Mucosa of descending colon (tissue), 3 donors: ENCODE measurements at regions not wholly inside any gene's neighbourhood (a gene's known extent, or its start where the extent isn't known, plus 50 kb on each side); places are given as distances from the start of the nearest gene placed in this dataset.
"Not testable (repeated sequence)": the region's sequence is repeated elsewhere in the genome, so short reads cannot be mapped to it uniquely, and the experiment has no call there.

Experiments
- ATAC-seq: fragments of 200-7000 bp; cut with Tn5 transposase; one replicate; pipeline ENCODE4 v1.9.1; 2020; ENCODE audit warnings: mild to moderate bottlenecking, moderate library complexity
- DNase-seq, 3 donors: peaks; one replicate each; pipeline ENCODE4 v3.0.0-alpha.2; 2020
- H3K36me3 ChIP-seq: fragments of 200-600 bp; one replicate; pipeline ENCODE4 v1.8.0; 2021; ENCODE audit warnings: low read depth, mild to moderate bottlenecking
- H3K4me1 ChIP-seq: fragments of 200-600 bp; one replicate; pipeline ENCODE4 v1.8.0; 2021; ENCODE audit warnings: low read depth, mild to moderate bottlenecking
- H3K4me3 ChIP-seq: fragments of 200-600 bp; one replicate; pipeline ENCODE4 v1.8.0; 2021; ENCODE audit warnings: mild to moderate bottlenecking
- H3K9me3 ChIP-seq: fragments of 200-600 bp; one replicate; pipeline ENCODE4 v1.8.0; 2021; ENCODE audit warnings: mild to moderate bottlenecking
- intact Hi-C, 2 donors: fragments of 100-400 bp; cut with DNase I in 1 of 2; cut with micrococcal nuclease in 1 of 2; formaldehyde crosslinking; loops; one replicate each; pipeline versions ENCODE4 v1.11.0 to v1.11.1; 2022; cut with DNase I, micrococcal nuclease
- TF ChIP-seq, protein P1 (sequence below): fragments of 200-600 bp; IDR thresholded peaks from one replicate; pipeline ENCODE4 v1.8.0; 2022; ENCODE audit warnings: antibody characterized with exemption, mild to moderate bottlenecking
- donor health status: DM: no; HTN: no; CAD: no; lungs with moderate emphysema.
- donor health status: DM: no; HTN: no; CAD: no.
- donor health status: DM: no; HTN: yes; CAD: no.

DNA sequence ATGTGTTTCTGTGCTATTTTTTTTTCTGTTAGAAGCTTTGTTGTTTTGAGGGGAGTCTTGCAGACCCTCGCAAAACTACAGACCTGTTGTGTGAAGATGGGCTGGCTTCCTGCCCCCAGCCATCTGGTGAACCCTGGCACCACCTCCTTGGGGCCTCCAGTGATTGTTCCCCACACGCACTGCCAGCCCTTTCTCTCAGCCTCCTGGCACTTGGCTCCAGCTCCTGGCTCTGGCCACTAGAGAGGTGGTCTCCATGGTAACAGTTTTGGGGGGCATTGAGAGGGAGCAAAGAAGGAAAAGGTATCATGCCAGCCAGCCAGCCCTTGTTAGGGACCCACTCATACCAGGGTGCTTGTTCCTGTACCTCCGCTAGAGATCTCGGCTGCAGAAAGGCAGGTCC lies 176.4 kb upstream of the RPH3A start:
- no peak for ATAC-seq
- TF ChIP-seq, protein P1, sequence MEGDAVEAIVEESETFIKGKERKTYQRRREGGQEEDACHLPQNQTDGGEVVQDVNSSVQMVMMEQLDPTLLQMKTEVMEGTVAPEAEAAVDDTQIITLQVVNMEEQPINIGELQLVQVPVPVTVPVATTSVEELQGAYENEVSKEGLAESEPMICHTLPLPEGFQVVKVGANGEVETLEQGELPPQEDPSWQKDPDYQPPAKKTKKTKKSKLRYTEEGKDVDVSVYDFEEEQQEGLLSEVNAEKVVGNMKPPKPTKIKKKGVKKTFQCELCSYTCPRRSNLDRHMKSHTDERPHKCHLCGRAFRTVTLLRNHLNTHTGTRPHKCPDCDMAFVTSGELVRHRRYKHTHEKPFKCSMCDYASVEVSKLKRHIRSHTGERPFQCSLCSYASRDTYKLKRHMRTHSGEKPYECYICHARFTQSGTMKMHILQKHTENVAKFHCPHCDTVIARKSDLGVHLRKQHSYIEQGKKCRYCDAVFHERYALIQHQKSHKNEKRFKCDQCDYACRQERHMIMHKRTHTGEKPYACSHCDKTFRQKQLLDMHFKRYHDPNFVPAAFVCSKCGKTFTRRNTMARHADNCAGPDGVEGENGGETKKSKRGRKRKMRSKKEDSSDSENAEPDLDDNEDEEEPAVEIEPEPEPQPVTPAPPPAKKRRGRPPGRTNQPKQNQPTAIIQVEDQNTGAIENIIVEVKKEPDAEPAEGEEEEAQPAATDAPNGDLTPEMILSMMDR, result no peak

DNA sequence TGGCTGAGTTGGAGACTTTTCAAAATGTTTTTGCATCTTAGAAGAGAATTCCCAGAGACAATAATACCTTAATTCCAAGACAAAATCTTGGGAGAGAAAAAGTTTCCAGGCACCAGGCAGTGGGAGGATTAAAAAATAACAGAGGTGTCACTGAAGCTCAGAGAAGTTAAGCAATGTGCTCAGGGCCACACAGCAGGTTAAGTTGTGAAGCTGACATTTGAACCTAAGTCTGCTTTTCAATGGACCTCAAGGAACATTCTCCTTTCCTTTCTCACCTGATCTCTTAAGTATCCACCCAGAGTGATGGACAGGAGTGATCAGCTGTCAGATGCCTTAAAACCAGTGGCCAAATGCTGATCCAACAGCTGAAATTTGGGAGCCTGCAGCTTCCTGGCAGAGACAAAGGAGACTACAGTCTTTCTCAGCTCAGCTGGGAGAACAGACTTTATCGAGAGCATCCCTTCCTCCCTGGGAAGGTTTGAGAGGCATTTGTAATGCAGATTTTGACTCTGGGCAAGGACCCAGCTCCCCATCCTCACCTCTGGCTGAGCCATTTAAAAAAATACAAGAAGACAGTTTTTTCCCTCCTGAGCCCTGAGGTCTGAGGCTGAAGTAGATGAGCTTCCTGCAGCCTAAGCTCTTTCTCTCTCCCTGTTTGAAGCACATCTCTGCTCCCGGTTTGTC lies 174.9 kb upstream of the RPH3A start:
- Histone ChIP-seq H3K4me1 (no peaks in the 10 kb centered on the region), H3K9me3 (no peaks in the 10 kb centered on the region), H3K4me3 (no peak overlapping the region), H3K36me3 (no peaks in the 10 kb centered on the region)
- intact Hi-C loops, result no loop called here
- DNase-seq, result no peak
- no peak for ATAC-seq
- TF ChIP-seq, protein P1, result no peak

More for the DNA sequence above, 176.4 kb upstream of the RPH3A start:
- H3K36me3 ChIP-seq, result no peaks in the 10 kb centered on the region
- intact Hi-C loops, result no loop called here
- no peak for DNase-seq
- no peak overlapping the region for H3K4me3 ChIP-seq
- H3K9me3 ChIP-seq, result no peaks in the 10 kb centered on the region
- H3K4me1 ChIP-seq, result no peaks in the 10 kb centered on the region

DNA sequence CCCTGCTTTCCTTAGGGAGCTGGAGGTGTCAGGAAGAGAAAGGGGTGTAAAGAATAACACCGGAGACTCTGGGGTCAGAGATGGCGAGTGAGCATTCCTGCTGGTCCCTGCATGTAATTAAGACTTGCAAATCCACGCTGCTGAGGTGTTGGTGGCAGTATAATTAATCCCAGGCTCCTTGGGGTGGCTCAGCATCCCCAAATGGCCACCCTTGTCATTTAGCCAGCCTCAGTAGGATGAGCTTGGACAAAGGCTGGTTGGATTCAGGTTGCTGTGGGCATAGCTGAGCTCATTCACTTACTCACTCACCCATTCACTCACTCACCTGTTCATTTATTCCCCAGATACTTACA lies 174.4 kb upstream of the RPH3A start:
- Histone ChIP-seq H3K4me3 (no peak overlapping the region), H3K4me1 (no peaks in the 10 kb centered on the region), H3K36me3 (no peaks in the 10 kb centered on the region), H3K9me3 (no peaks in the 10 kb centered on the region)
- intact Hi-C loops, result no loop called here
- TF ChIP-seq, protein P1, result no peak
- ATAC-seq, result no peak
- no peak for DNase-seq

DNA sequence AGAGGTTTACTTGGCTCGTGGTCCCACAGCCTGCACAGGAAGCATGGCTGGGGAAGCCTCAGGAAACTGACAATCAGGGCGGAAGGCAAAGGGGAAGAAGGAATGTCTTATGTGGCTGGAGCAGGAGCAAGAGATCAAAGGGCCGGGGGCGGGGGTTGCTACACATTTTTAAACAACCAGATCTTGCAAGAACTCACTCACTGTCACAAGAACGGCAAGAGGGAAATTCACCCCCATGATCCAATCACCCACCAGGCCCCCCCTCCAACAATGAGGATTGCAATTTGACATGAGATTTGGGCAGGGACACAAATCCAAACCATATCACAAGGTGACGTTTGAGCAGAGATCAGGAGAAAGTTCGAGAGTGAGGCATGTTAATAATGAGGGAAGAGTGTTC lies 163.7 kb upstream of the RPH3A start:
- no peaks in the 10 kb centered on the region for H3K4me1 ChIP-seq
- H3K36me3 ChIP-seq, result no peaks in the 10 kb centered on the region
- H3K9me3 ChIP-seq, result no peaks in the 10 kb centered on the region
- intact Hi-C loops, result no loop called here
- H3K4me3 ChIP-seq, result no peak overlapping the region
- ATAC-seq (no peak), DNase-seq (no peak)
- TF ChIP-seq, protein P1, result no peak

DNA sequence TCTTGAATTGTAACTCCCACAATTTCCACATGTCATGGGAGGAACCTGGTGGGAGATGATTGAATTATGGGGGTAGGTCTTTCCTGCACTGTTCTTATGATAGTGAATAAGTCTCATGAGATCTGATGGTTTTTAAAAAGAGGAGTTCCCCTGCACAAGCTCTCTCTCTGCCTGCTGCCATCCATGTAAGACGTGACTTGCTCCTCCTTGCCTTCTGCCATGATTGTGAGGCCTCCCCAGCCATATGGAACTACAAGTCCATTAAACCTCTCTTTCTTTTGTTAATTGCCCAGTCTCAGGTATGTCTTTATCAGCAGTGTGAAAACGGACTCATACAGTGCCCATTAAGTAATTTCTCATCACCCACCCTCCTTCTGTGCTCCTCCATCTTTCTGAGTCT lies 159.6 kb upstream of the RPH3A start:
- DNase-seq, H3K4me1 ChIP-seq, H3K9me3 ChIP-seq, H3K4me3 ChIP-seq, intact Hi-C loops, ATAC-seq, H3K36me3 ChIP-seq: not testable (repeated sequence)

DNA sequence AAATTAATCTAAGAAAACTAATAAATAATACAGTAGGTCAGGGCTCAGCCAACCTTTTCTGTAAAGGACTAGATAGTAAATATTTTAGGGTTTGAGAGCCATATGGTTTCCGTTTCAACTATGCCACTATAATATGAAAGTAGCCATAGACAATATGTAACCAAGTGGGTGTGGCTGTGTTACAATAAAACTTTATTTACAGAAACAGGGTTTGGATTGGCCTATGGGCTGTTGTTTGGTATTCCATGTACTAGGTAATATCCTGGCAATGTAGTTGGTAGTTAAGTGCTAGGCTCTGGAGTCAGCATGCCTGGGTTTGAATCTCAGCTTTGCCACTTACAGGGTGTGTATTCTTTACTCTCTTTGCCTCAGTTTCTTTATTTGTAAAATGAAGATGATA lies 156.5 kb upstream of the RPH3A start:
- no peaks in the 10 kb centered on the region for H3K4me1 ChIP-seq
- peak; percentile 37 for ATAC-seq
- H3K9me3 ChIP-seq, result no peaks in the 10 kb centered on the region
- no peak for DNase-seq
- no peaks in the 10 kb centered on the region for H3K36me3 ChIP-seq
- TF ChIP-seq, protein P1, result no peak
- intact Hi-C loops, result no loop called here
- H3K4me3 ChIP-seq, result no peak overlapping the region
